ENCODE measurements at regions not wholly inside any gene's neighbourhood (a gene's known extent, or its start where the extent isn't known, plus 50 kb on each side); places are given as distances from the start of the nearest gene placed in this dataset.

DNA sequence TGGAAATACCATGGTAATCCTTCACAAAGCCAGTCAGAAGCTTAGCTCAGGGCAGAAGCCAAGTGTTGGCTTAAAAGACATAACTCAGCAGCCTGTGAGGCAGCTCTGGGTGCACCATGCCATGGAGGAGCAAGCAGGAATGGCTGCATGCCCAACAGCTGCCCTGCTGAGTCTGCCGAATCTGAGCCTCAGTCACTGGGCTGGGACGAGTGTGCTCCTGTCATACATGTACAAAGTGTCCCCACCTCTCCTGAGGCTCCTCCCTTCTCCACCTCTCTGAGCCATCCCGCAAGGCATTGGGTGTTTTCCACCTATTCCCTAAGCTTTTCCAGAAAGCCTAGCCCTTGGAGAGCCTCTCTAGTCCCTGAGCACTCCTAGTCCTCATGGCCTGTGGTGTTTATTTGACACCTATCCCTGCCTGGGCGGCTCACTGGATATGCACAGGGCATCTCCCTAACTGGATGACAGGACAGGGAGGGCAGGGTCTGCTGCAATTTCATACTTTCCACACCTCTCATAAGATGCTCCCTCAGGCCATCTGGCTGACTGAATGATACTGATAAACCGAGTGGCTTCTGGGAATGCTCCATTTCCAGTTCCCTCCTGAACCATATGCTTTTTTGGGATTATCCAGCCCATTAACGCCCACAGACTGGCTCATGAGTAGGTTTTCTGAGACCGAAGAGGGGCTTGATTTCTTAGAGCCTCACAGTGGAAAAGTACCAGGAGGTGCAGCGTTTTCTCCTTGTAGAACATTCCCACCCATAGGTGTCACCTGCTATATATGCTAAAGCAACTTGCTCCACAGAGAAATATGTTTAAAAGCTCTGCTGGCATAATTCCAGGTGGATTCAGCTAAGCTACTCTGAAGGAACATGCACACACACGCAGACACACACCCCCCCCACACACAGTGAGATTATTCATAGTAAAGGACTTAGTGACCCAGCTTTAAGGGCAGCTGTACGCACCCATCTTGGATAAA lies 199.3 kb downstream of the SNX10 start:
- no peaks in the 10 kb centered on the region for H3K79me2 ChIP-seq (ENCODE audit: insufficient read depth, low read length)
- H3K4me3 ChIP-seq (replicated peaks in 1 of 2; ENCODE audit: low read depth in 1 of 2, low read length in 2 of 2) = no peak overlapping the region
- H4K20me1 ChIP-seq (ENCODE audit: insufficient read depth) = no peaks in the 10 kb centered on the region
- no peaks in the 10 kb centered on the region for H3K27me3 ChIP-seq (ENCODE audit: insufficient read depth, low read length)
- H3K9ac ChIP-seq (ENCODE audit: low read length) = no peak overlapping the region
- H3K36me3 ChIP-seq (ENCODE audit: control insufficient read depth in 1 of 2, insufficient read depth in 2 of 2, low read length in 2 of 2) = no peaks in the 10 kb centered on the region
- intact Hi-C loops (cut with micrococcal nuclease) = no loop called here
- ATAC-seq = peak; percentile 62
- TF ChIP-seq EZH2phosphoT487 (IDR thresholded peaks at IDR 0.05; ENCODE audit: borderline replicate concordance) (no peak), ELF1 (IDR thresholded peaks at IDR 0.05; ENCODE audit: borderline replicate concordance, low read depth) (no peak), RAD21 (IDR thresholded peaks at IDR 0.05; ENCODE audit: low read depth) (peak; percentile 16; the same call in 1 of the 2 replicates), SP1 (IDR thresholded peaks at IDR 0.05; ENCODE audit: low read depth) (no peak), YY1 (IDR thresholded peaks at IDR 0.05; ENCODE audit: extremely low read depth, insufficient replicate concordance, low read depth, low read length) (no peak), POLR2A (IDR thresholded peaks at IDR 0.05; ENCODE audit: borderline replicate concordance, extremely low read depth, insufficient read depth, insufficient read length) (no peak), ZFX (IDR thresholded peaks at IDR 0.05) (no peak)
- TF ChIP-seq, protein P1, sequence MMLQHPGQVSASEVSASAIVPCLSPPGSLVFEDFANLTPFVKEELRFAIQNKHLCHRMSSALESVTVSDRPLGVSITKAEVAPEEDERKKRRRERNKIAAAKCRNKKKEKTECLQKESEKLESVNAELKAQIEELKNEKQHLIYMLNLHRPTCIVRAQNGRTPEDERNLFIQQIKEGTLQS (IDR thresholded peaks at IDR 0.05) = no peak
- no peaks in the 10 kb centered on the region; a peak in 1 of 4 replicates for H3K4me1 ChIP-seq (ENCODE audit: control insufficient read depth in 1 of 2, insufficient read depth in 2 of 2, low read length in 2 of 2)
- BruUV-seq (replicated peaks) = no TSS peak
- H3K4me2 ChIP-seq (ENCODE audit: low read length) = no peak overlapping the region
- no peak overlapping the region for H3K27ac ChIP-seq (ENCODE audit: low read depth, low read length)
- ChIA-PET CTCF (no interaction called here), POLR2A (no interaction called here), RAD21 (ENCODE audit: low non-redundant PET in 1 of 2, low total read pairs in 2 of 2, uncharacterized antibody in 2 of 2, unreplicated experiment in 2 of 2) (no interaction called here)
- no peaks in the 10 kb centered on the region for H3K9me3 ChIP-seq (ENCODE audit: control insufficient read depth in 1 of 2, insufficient read depth in 1 of 2, low read depth in 1 of 2, low read length in 2 of 2)
- DNase-seq (ENCODE audit: low read depth, low spot score) = no peak
- no peak overlapping the region for H2AFZ ChIP-seq (ENCODE audit: low read depth, low read length, poor library complexity, severe bottlenecking)
- no peaks in the 10 kb centered on the region for H3K9me2 ChIP-seq (ENCODE audit: insufficient read depth)

DNA sequence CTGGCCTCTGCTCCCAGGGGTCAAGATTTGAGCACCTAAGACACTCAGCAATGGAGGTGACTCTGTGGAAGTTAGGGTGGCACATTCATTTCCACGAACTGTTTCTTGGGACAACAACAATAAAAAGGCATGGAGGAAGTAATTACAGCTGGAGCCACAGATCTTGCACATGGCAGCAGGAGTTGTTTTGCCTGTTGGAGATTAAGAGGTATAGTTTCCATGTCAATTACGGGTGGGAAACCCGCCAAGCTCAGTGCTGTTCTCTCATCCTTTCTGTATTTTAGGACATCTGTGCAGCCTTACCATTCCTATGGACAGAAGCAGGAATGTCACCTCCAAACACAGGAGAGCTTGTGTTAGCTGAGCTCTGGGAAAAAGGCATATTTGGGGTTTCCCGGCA lies 201.2 kb downstream of the SNX10 start:
- no peak overlapping the region for H3K9ac ChIP-seq (ENCODE audit: low read length)
- intact Hi-C loops (cut with micrococcal nuclease) = no loop called here
- RAD21 ChIA-PET (ENCODE audit: low non-redundant PET in 1 of 2, low total read pairs in 2 of 2, uncharacterized antibody in 2 of 2, unreplicated experiment in 2 of 2) = no interaction called here
- H3K4me3 ChIP-seq (replicated peaks in 1 of 2; ENCODE audit: low read depth in 1 of 2, low read length in 2 of 2) = no peak overlapping the region
- H3K4me2 ChIP-seq (ENCODE audit: low read length) = no peak overlapping the region
- no peak overlapping the region for H3K27ac ChIP-seq (ENCODE audit: low read depth, low read length)
- no peaks in the 10 kb centered on the region for H4K20me1 ChIP-seq (ENCODE audit: insufficient read depth)
- DNase-seq (ENCODE audit: low read depth, low spot score) = no peak
- no peaks in the 10 kb centered on the region for H3K9me3 ChIP-seq (ENCODE audit: control insufficient read depth in 1 of 2, insufficient read depth in 1 of 2, low read depth in 1 of 2, low read length in 2 of 2)
- ATAC-seq = no peak
- H3K36me3 ChIP-seq (ENCODE audit: control insufficient read depth in 1 of 2, insufficient read depth in 2 of 2, low read length in 2 of 2) = no peaks in the 10 kb centered on the region
- H3K79me2 ChIP-seq (ENCODE audit: insufficient read depth, low read length) = no peaks in the 10 kb centered on the region
- no peaks in the 10 kb centered on the region; a peak in 1 of 4 replicates for H3K4me1 ChIP-seq (ENCODE audit: control insufficient read depth in 1 of 2, insufficient read depth in 2 of 2, low read length in 2 of 2)
- POLR2A ChIA-PET = no interaction called here
- no TSS peak for BruUV-seq (replicated peaks)
- no peaks in the 10 kb centered on the region for H3K9me2 ChIP-seq (ENCODE audit: insufficient read depth)
- H2AFZ ChIP-seq (ENCODE audit: low read depth, low read length, poor library complexity, severe bottlenecking) = no peak overlapping the region
- H3K27me3 ChIP-seq (ENCODE audit: insufficient read depth, low read length) = no peaks in the 10 kb centered on the region
- CTCF ChIA-PET = no interaction called here
- TF ChIP-seq, protein P2, sequence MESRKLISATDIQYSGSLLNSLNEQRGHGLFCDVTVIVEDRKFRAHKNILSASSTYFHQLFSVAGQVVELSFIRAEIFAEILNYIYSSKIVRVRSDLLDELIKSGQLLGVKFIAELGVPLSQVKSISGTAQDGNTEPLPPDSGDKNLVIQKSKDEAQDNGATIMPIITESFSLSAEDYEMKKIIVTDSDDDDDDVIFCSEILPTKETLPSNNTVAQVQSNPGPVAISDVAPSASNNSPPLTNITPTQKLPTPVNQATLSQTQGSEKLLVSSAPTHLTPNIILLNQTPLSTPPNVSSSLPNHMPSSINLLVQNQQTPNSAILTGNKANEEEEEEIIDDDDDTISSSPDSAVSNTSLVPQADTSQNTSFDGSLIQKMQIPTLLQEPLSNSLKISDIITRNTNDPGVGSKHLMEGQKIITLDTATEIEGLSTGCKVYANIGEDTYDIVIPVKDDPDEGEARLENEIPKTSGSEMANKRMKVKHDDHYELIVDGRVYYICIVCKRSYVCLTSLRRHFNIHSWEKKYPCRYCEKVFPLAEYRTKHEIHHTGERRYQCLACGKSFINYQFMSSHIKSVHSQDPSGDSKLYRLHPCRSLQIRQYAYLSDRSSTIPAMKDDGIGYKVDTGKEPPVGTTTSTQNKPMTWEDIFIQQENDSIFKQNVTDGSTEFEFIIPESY (IDR thresholded peaks at IDR 0.05; ENCODE audit: extremely low read depth, insufficient replicate concordance, low read length) = no peak
- TF ChIP-seq CEBPB (IDR thresholded peaks at IDR 0.05; ENCODE audit: low read depth) (no peak), TCF7L2 (IDR thresholded peaks at IDR 0.05; ENCODE audit: borderline replicate concordance, extremely low read depth, insufficient read depth, insufficient read length) (no peak), EZH2phosphoT487 (IDR thresholded peaks at IDR 0.05; ENCODE audit: borderline replicate concordance) (no peak), CBX3 (IDR thresholded peaks at IDR 0.05; ENCODE audit: low read depth) (no peak), SRF (IDR thresholded peaks at IDR 0.05; ENCODE audit: low read depth) (no peak), ZFX (IDR thresholded peaks at IDR 0.05) (no peak), RAD21 (IDR thresholded peaks at IDR 0.05; ENCODE audit: low read depth) (no peak), YY1 (IDR thresholded peaks at IDR 0.05; ENCODE audit: extremely low read depth, insufficient replicate concordance, low read depth, low read length) (no peak), POLR2AphosphoS5 (IDR thresholded peaks at IDR 0.05; ENCODE audit: low read depth, low read length) (no peak), ZNF274 (IDR thresholded peaks at IDR 0.05; ENCODE audit: low read depth, low read length) (no peak), SP1 (IDR thresholded peaks at IDR 0.05; ENCODE audit: low read depth) (no peak), EZH2 (IDR thresholded peaks at IDR 0.05) (no peak), EGR1 (IDR thresholded peaks at IDR 0.05; ENCODE audit: low read depth) (no peak), SIN3A (IDR thresholded peaks at IDR 0.05; ENCODE audit: low read depth) (no peak)
